K562 (cell line): ENCODE measurements at regions not wholly inside any gene's neighbourhood (a gene's known extent, or its start where the extent isn't known, plus 50 kb on each side); places are given as distances from the start of the nearest gene placed in this dataset.

Experiments used
- ATAC-seq: fragments of 200-7000 bp; cut with Tn5 transposase; 3 replicates; pipeline ENCODE4 v1.9.1; 2020; ENCODE audit warnings: moderate library complexity
- BruUV-seq: library from RNA; stranded (reverse); fragments of 400-500 nt; replicated peaks from 2 replicates; lab custom pipeline; 2021; lab: Mats Ljungman, UMichigan
- CTCF ChIA-PET: fragments of 300-600 bp; formaldehyde crosslinking; extraction: SDS; loops from one replicate; lab custom pipeline; 2021; ENCODE audit warnings: low intra/inter-chr PET ratio; lab: Yijun Ruan, JAX
- POLR2A ChIA-PET: fragments of 300-600, 350-650 bp; sonication (Branson Sonifier 250); formaldehyde crosslinking; extraction: SDS; loops from one replicate; lab custom pipeline; 2021; ENCODE audit warnings: antibody characterized with exemption, inconsistent platforms; lab: Yijun Ruan, JAX
- DNase-seq, 4 experiments: peaks; one replicate each; pipeline versions ENCODE4 v3.0.0 to v3.0.0-alpha.2; 2011 to 2018; ENCODE audit warnings: low spot score in 3 of 4, mixed read lengths in 3 of 4; ENCODE audit errors: extremely low read depth in 1 of 4
- FAIRE-seq: peaks from 2 replicates; lab custom pipeline; 2011; peaks lifted over from hg19 to GRCh38; lab: Jason Lieb, UNC
- H2AFZ ChIP-seq: 2 replicates; pipeline ENCODE4 v1.6.0; 2011; ENCODE audit warnings: low read depth, low read length, control low read depth, inconsistent platforms
- H3K27ac ChIP-seq: fragments of 200-600 bp; 3 replicates; pipeline ENCODE4 v1.8.0; 2011; ENCODE audit warnings: low read depth, mild to moderate bottlenecking, control low read depth, inconsistent platforms, low read length, moderate library complexity, mixed read lengths; ENCODE audit errors: extremely low read depth
- H3K27me3 ChIP-seq, 2 experiments: fragments of 300-600 bp in 1 of 2; 2 replicates in 1 of 2; 3 replicates in 1 of 2; pipeline versions ENCODE4 v1.6.0 to v1.8.0; 2011; ENCODE audit warnings: inconsistent platforms in 2 of 2, low read length in 2 of 2, mild to moderate bottlenecking in 1 of 2, mixed read lengths in 1 of 2, moderate library complexity in 1 of 2; ENCODE audit not compliant: control insufficient read depth in 2 of 2, insufficient read depth in 2 of 2
- H3K36me3 ChIP-seq: fragments of 300-600 bp; 3 replicates; pipeline ENCODE4 v1.8.0; 2011; ENCODE audit warnings: mild to moderate bottlenecking, low read length, inconsistent platforms; ENCODE audit not compliant: control insufficient read depth, insufficient read depth
- H3K4me1 ChIP-seq, 2 experiments: fragments of 200-600 bp in 1 of 2; replicated peaks in 1 of 2; 2 replicates in 1 of 2; 3 replicates in 1 of 2; pipeline versions ENCODE4 v1.5.1 to v1.8.0; 2011; ENCODE audit warnings: inconsistent platforms in 2 of 2, low read length in 2 of 2, mild to moderate bottlenecking in 1 of 2, mixed read lengths in 1 of 2, moderate library complexity in 1 of 2; ENCODE audit not compliant: control insufficient read depth in 2 of 2, insufficient read depth in 2 of 2
- H3K4me2 ChIP-seq: 2 replicates; pipeline ENCODE4 v1.6.1; 2011; ENCODE audit warnings: low read length, control low read depth, inconsistent platforms, mixed read lengths; ENCODE audit not compliant: insufficient read depth
- H3K4me3 ChIP-seq: fragments of 200-600 bp; sonication (generic), shearing (Covaris generic); 2 replicates; pipeline ENCODE4 v1.5.1; 2016; ENCODE audit warnings: control low read depth, inconsistent platforms
- H3K79me2 ChIP-seq: fragments of 200-600 bp; 3 replicates; pipeline ENCODE4 v1.8.0; 2011; ENCODE audit warnings: low read length, inconsistent platforms; ENCODE audit not compliant: control insufficient read depth, insufficient read depth
- H3K9ac ChIP-seq, 2 experiments: 2 replicates each; pipeline versions ENCODE4 v1.6.0 to v1.6.1; 2011; ENCODE audit warnings: low read depth in 2 of 2, low read length in 2 of 2, control low read depth in 1 of 2, inconsistent platforms in 1 of 2, mild to moderate bottlenecking in 1 of 2, mixed read lengths in 1 of 2; ENCODE audit not compliant: insufficient read depth in 1 of 2
- H3K9me1 ChIP-seq: one replicate; pipeline ENCODE4 v1.6.0; 2011; ENCODE audit warnings: inconsistent platforms, mild to moderate bottlenecking, low read length, moderate library complexity; ENCODE audit not compliant: control insufficient read depth, insufficient read depth
- H3K9me3 ChIP-seq: replicated peaks from 2 replicates; pipeline ENCODE4 v1.5.1; 2011; ENCODE audit warnings: low read depth, low read length, inconsistent platforms; ENCODE audit not compliant: control insufficient read depth, insufficient read depth
- H4K20me1 ChIP-seq: replicated peaks from 2 replicates; pipeline ENCODE4 v1.6.1; 2011; ENCODE audit warnings: low read length, inconsistent platforms, mixed read lengths; ENCODE audit not compliant: control insufficient read depth, insufficient read depth
- CHD2 ChIP-seq: IDR thresholded peaks from 2 replicates; pipeline ENCODE4 v1.6.1; 2011; ENCODE audit warnings: low read depth, low read length
- HMG20A ChIP-seq: fragments of 450-650 bp; formaldehyde crosslinking; conservative IDR thresholded peaks from 2 replicates; pipeline ENCODE4 v1.4.0; 2020; ENCODE audit warnings: mild to moderate bottlenecking, mixed read lengths
- MEF2D ChIP-seq: conservative IDR thresholded peaks from 2 replicates; pipeline ENCODE4 v1.6.1; 2016; ENCODE audit warnings: low read depth, missing genetic modification characterization, missing compliant biosample characterization
- RBM25 ChIP-seq: fragments of 200-400 bp; formaldehyde crosslinking; IDR thresholded peaks from 2 replicates; pipeline ENCODE4 v1.6.1; 2018; ENCODE audit warnings: low read length, low read depth, moderate library complexity; ENCODE audit not compliant: severe bottlenecking
- WGBS: fragments of 100-300 bp; shearing (Covaris generic); methylation state at CpG from one replicate; pipeline ENCODE4 v1.1.6; 2016; ENCODE audit warnings: low coverage, mixed read lengths; ENCODE audit not compliant: insufficient coverage; ENCODE audit errors: missing lambda C conversion rate; 5-methylcytosine and 5-hydroxymethylcytosine counted together
- in situ Hi-C: fragments of 300-500 bp; cut with MboI; formaldehyde crosslinking; loops from 4 replicates; pipeline ENCODE4 v1.15.0; 2018; ENCODE audit warnings: inconsistent platforms, mixed read lengths
- intact Hi-C: fragments of 100-400 bp; cut with micrococcal nuclease; formaldehyde crosslinking; loops from 2 replicates; pipeline ENCODE4 v1.14.2; 2022
- TF ChIP-seq, protein P1 (sequence below): fragments of 450-650 bp; IDR thresholded peaks from one replicate; pipeline ENCODE4 v1.6.1; 2018; ENCODE audit warnings: mild to moderate bottlenecking, moderate library complexity; ENCODE audit not compliant: partially characterized antibody

DNA sequence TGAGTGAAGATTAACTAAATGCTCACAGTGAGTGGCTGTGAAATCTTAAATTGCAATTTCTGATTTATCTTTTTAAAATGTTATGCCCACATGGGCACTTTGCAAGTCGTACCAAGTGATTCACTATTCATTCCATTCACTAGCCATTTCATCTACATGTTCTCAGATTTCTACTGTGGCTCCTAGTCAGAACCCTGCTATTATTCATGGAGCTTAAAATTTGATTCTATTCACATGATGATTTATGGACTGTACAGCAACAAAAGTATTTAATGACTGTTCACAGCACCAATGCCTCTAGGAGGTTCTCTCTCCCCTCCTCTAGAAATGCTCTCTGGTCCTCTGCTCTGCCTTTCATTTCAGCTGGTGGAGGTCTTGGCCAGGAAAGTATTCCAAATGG lies 133.5 kb upstream of the MAP3K7 start:
- Histone ChIP-seq H3K27me3 (no peaks in the 10 kb centered on the region), H4K20me1 (no peaks in the 10 kb centered on the region), H3K4me1 (no peaks in the 10 kb centered on the region), H3K79me2 (no peaks in the 10 kb centered on the region), H3K36me3 (no peaks in the 10 kb centered on the region), H3K27ac (no peak overlapping the region), H3K4me3 (no peak overlapping the region), H3K9me3 (no peaks in the 10 kb centered on the region), H2AFZ (no peak overlapping the region), H3K9me1 (no peaks in the 10 kb centered on the region), H3K9ac (no peak overlapping the region), H3K4me2 (no peak overlapping the region)
- in situ Hi-C loops (no loop called here), intact Hi-C loops (no loop called here)
- BruUV-seq, result no TSS peak
- CTCF ChIA-PET, result no interaction called here
- ATAC-seq (no peak), FAIRE-seq (no peak), DNase-seq (no peak)
- 0% methylated on average over 1 of the region's 1 CpG for WGBS
- POLR2A ChIA-PET, result no interaction called here
- TF ChIP-seq, protein P1, sequence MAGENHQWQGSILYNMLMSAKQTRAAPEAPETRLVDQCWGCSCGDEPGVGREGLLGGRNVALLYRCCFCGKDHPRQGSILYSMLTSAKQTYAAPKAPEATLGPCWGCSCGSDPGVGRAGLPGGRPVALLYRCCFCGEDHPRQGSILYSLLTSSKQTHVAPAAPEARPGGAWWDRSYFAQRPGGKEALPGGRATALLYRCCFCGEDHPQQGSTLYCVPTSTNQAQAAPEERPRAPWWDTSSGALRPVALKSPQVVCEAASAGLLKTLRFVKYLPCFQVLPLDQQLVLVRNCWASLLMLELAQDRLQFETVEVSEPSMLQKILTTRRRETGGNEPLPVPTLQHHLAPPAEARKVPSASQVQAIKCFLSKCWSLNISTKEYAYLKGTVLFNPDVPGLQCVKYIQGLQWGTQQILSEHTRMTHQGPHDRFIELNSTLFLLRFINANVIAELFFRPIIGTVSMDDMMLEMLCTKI, result no peak
- no peak for TF ChIP-seq CHD2
- no peak for TF ChIP-seq HMG20A

- no peaks in the 10 kb centered on the region for H3K79me2 ChIP-seq
- no peak for FAIRE-seq
- H3K27ac ChIP-seq, result no peak overlapping the region
- no peaks in the 10 kb centered on the region for H3K4me1 ChIP-seq
- no peak overlapping the region for H3K9ac ChIP-seq
- H3K4me2 ChIP-seq, result no peak overlapping the region
- TF ChIP-seq MEF2D (tag) (no peak), RBM25 (peak; percentile 66)
- CTCF ChIA-PET, result no interaction called here
- in situ Hi-C loops (no loop called here), intact Hi-C loops (no loop called here)
- no peaks in the 10 kb centered on the region for H3K9me3 ChIP-seq
- no peak overlapping the region for H3K4me3 ChIP-seq
- POLR2A ChIA-PET, result no interaction called here
- no peak for ATAC-seq
- no peaks in the 10 kb centered on the region for H4K20me1 ChIP-seq
- WGBS, result 0% methylated on average over 3 of the region's 3 CpGs
- no peaks in the 10 kb centered on the region for H3K36me3 ChIP-seq
- H3K27me3 ChIP-seq, result no peaks in the 10 kb centered on the region
- H2AFZ ChIP-seq, result no peak overlapping the region
- no peaks in the 10 kb centered on the region for H3K9me1 ChIP-seq
- DNase-seq, result no peak
- no TSS peak for BruUV-seq
Observed at GRCh38 chr6:90719321-90720195, 132.7 kb upstream of the MAP3K7 start.
